Heart right ventricle (tissue), 16 donors: ENCODE measurements at regions not wholly inside any gene's neighbourhood (a gene's known extent, or its start where the extent isn't known, plus 50 kb on each side); places are given as distances from the start of the nearest gene placed in this dataset.
A peak's percentile ranks its signal among the peaks of the same experiment; 100 is the strongest.
"Not testable (repeated sequence)": the region's sequence is repeated elsewhere in the genome, so short reads cannot be mapped to it uniquely, and the experiment has no call there.

ENCODE experiments used
- ATAC-seq, 8 donors: fragments of 200-7000 bp; cut with Tn5 transposase; one replicate each; pipeline ENCODE4 v1.9.1; 2020; ENCODE audit warnings: mild to moderate bottlenecking in 8 of 8, moderate library complexity in 8 of 8, moderate number of reproducible peaks in 1 of 8
- DNase-seq, 2 donors: peaks; one replicate each; pipeline ENCODE4 v3.0.0-alpha.2; 2020
- H3K27ac ChIP-seq, 10 donors: fragments of 200-600 bp; sonication (generic) in 2 of 10; one replicate each; pipeline versions ENCODE4 v1.5.0 to v1.8.0; 2020 to 2022; ENCODE audit warnings: mild to moderate bottlenecking in 3 of 10
- H3K27me3 ChIP-seq, 7 donors: fragments of 200-600 bp; one replicate each; pipeline ENCODE4 v1.8.0; 2021 to 2022; ENCODE audit warnings: mild to moderate bottlenecking in 2 of 7
- H3K36me3 ChIP-seq, 9 donors: fragments of 200-600 bp; sonication (generic) in 1 of 9; one replicate each; pipeline versions ENCODE4 v1.5.0 to v1.8.0; 2020 to 2022; ENCODE audit warnings: mild to moderate bottlenecking in 2 of 9
- H3K4me1 ChIP-seq, 9 donors: fragments of 200-600 bp; sonication (generic) in 1 of 9; one replicate each; pipeline versions ENCODE4 v1.5.0 to v1.8.0; 2020 to 2022; ENCODE audit warnings: mild to moderate bottlenecking in 4 of 9
- H3K4me3 ChIP-seq, 10 donors: fragments of 200-600 bp; sonication (generic) in 2 of 10; one replicate each; pipeline versions ENCODE4 v1.5.0 to v1.8.0; 2020 to 2022; ENCODE audit warnings: mild to moderate bottlenecking in 7 of 10, moderate library complexity in 2 of 10
- H3K9me3 ChIP-seq, 11 donors: fragments of 200-600 bp in 10 of 11; sonication (generic) in 2 of 11; one replicate each; pipeline versions ENCODE4 v1.5.0 to v1.8.0; 2013 to 2022; ENCODE audit warnings: mild to moderate bottlenecking in 2 of 11, control low read depth in 1 of 11, moderate library complexity in 1 of 11
- WGBS, 2 donors: extraction: QIAGEN DNeasy Blood & Tissue Kit; methylation state at CpG; one replicate each; pipeline ENCODE4 v1.1.7; 2013; ENCODE audit warnings: inconsistent platforms in 1 of 2; 5-methylcytosine and 5-hydroxymethylcytosine counted together
- intact Hi-C, 10 donors: fragments of 100-400 bp; cut with DNase I; formaldehyde crosslinking; loops; one replicate each; pipeline versions ENCODE4 v1.11.1 to v1.14.2; 2022
- TF ChIP-seq, protein P1 (sequence below), 9 donors: fragments of 200-600 bp; sonication (generic) in 2 of 9; IDR thresholded peaks; one replicate each; pipeline versions ENCODE4 v1.5.0 to v1.8.0; 2021 to 2022; ENCODE audit warnings: antibody characterized with exemption in 9 of 9, mild to moderate bottlenecking in 5 of 9, moderate library complexity in 1 of 9
- donor health status: Arrhythmogenic right ventricular cardiomyopathy.
- donor health status: ischemic (EF 13 %, LVEDD 7.1; RV severe dilation, severe dysfunction).
- donor health status: healthy with polysubstance abuse.
- donor health status: DM: no; HTN: yes; CAD: no.
- donor health status: DM: no; HTN: no; CAD: no.
- donor health status: ischemic (EF 25% LVEDD 6.9; RV normal size, moderate dysfunction).
- donor health status: ischemic (EF 25% LVEDD 5.7; RV mildly dilated, moderate dysfunction).
- donor health status: healthy.
- donor health status: DM: yes; HTN: yes; CAD: no.
- donor health status: Ischemic cardiomyopathy.
- donor health status: ischemic (EF 35%, LVEDD 5.7; RV mildly dilated, moderate dysfunction).
- donor health status: nonischemic (EF 11% LVEDD 7.7; RV severe dilation, severe dysfunction).
- donor health status: DM: yes; HTN: yes; CAD: no.
- donor health status: PGD.
- donor health status: ischemic (EF 29% LVEDD 5.4; RV normal size, mild dysfunction).
- donor health status: nonischemic (EF 23%, LVEDD 6.1; RV moderate dilation, normal function).

DNA sequence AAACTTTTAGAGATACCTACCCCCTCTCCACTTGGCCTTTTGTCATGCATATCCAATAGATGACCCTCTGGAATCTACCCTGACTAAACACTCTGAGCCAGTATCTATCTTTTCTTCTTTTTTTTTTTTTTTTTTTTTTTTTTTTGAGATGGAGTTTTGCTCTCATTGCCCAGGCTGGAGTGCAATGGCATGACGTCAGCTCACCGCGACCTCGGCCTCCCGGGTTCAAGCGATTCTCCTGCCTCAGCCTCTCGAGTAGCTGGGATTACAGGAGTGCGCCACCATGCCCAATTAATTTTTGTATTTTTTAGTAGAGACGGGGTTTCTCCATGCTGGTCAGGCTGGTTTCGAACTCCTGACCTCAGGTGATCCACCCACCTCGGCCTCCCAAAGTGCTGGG is 50.8 kb upstream of the GRIN2B start:
- H3K36me3 ChIP-seq, H3K4me1 ChIP-seq, H3K27me3 ChIP-seq, ATAC-seq, DNase-seq, H3K27ac ChIP-seq, H3K4me3 ChIP-seq, intact Hi-C loops: not testable (repeated sequence)
- H3K9me3 ChIP-seq: peaks cover 0 to 13% (median 0%) of the 10 kb centered on the region in 11 donors
- 80 to 90% methylated on average over 11 of the region's 11 CpGs for WGBS, 2 donors

- WGBS, 2 donors: 38 to 43% methylated on average over 2 of the region's 2 CpGs
- ATAC-seq (no peak), DNase-seq (no peak)
- intact Hi-C loops: no loop called here
- H3K4me3 ChIP-seq: no peak overlapping the region
- H3K9me3 ChIP-seq: peaks cover 0 to 18% (median 0%) of the 10 kb centered on the region in 11 donors
- no peaks in the 10 kb centered on the region for H3K27me3 ChIP-seq
- H3K27ac ChIP-seq: no peak overlapping the region
- H3K36me3 ChIP-seq: no peaks in the 10 kb centered on the region
- H3K4me1 ChIP-seq: no peaks in the 10 kb centered on the region
- TF ChIP-seq, protein P1, sequence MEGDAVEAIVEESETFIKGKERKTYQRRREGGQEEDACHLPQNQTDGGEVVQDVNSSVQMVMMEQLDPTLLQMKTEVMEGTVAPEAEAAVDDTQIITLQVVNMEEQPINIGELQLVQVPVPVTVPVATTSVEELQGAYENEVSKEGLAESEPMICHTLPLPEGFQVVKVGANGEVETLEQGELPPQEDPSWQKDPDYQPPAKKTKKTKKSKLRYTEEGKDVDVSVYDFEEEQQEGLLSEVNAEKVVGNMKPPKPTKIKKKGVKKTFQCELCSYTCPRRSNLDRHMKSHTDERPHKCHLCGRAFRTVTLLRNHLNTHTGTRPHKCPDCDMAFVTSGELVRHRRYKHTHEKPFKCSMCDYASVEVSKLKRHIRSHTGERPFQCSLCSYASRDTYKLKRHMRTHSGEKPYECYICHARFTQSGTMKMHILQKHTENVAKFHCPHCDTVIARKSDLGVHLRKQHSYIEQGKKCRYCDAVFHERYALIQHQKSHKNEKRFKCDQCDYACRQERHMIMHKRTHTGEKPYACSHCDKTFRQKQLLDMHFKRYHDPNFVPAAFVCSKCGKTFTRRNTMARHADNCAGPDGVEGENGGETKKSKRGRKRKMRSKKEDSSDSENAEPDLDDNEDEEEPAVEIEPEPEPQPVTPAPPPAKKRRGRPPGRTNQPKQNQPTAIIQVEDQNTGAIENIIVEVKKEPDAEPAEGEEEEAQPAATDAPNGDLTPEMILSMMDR (IDR thresholded peaks at IDR 0.05): no peak
Measured at GRCh38 chr12:14043776-14044175, 62.4 kb upstream of the GRIN2B start.

DNA sequence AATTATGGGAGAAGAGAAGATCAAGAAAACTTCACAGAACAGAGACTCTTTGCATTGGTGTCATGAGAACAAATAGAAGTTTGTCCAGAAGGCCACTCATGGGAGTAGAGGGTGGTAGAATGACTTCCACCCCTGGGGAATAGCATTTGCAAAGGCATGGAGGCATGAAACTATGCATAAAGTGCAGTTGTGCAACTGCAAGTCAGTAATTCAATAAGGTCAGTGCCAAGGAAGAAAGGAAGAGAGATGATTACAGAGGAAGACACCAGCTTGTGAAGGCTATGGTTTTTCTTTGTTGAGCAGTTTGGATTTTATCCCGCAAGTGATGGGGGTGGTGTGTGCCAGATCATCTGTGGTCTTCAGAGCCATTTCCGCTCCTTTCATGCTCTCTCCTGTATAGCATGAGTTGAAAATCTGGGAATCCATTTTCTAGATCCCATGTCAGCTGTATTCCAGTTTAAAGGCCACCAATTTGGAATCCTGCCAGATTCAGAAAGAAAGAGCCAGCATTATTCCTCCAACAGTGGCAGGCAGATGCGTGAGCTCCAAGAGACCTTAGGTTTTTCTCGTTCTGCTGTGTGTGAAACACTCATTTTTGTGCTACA is 67.6 kb upstream of the GRIN2B start:
- Histone ChIP-seq H3K27ac (no peak overlapping the region), H3K4me3 (no peak overlapping the region), H3K27me3 (no peaks in the 10 kb centered on the region), H3K36me3 (no peaks in the 10 kb centered on the region), H3K4me1 (no peaks in the 10 kb centered on the region), H3K9me3 (no peaks in the 10 kb centered on the region)
- TF ChIP-seq, protein P1 (IDR thresholded peaks at IDR 0.05): no peak
- DNase-seq: no peak
- 71 to 81% methylated on average over 4 of the region's 4 CpGs for WGBS, 2 donors
- intact Hi-C loops: no loop called here
- no peak for ATAC-seq

DNA sequence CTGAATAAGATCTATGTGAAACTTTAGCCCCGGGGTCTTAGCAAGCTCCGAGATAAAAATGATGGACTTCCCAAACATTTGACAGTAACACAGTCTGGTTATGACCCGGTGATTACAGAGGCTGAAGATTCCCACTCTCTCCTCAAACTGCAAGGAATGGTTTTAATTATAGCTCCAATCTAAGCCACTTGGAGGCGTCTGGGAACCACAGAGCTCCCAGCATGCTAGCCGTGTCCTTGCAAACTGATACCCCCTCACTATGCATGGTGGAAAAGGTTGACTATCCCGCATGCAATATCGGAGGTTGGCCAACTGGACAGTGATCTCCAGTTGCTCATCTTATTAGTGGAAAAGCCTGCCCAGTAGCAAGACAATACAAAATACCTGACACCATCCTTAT is 76.5 kb upstream of the GRIN2B start:
- no peaks in the 10 kb centered on the region for H3K9me3 ChIP-seq
- intact Hi-C loops: no loop called here
- DNase-seq (no peak), ATAC-seq (peak in 2 of 8 donors; percentile 25 to 58)
- no peaks in the 10 kb centered on the region for H3K4me1 ChIP-seq
- WGBS, 2 donors: 30 to 38% methylated on average over 7 of the region's 7 CpGs
- H3K27ac ChIP-seq: no peak overlapping the region
- H3K27me3 ChIP-seq: no peaks in the 10 kb centered on the region
- TF ChIP-seq, protein P1 (IDR thresholded peaks at IDR 0.05): no peak
- no peaks in the 10 kb centered on the region for H3K36me3 ChIP-seq
- no peak overlapping the region for H3K4me3 ChIP-seq

GRCh38 chr12:14058717-14059116 is 77.3 kb upstream of the GRIN2B start:
- ATAC-seq (peak in 5 of 8 donors; percentile 34 to 80 (median 56)), DNase-seq (no peak)
- 47 to 48% methylated on average over 1 of the region's 1 CpG for WGBS, 2 donors

More at GRCh38 chr12:14058717-14059116, 77.3 kb upstream of the GRIN2B start:
- intact Hi-C loops: no loop called here
- H3K36me3 ChIP-seq: no peaks in the 10 kb centered on the region
- no peaks in the 10 kb centered on the region for H3K27me3 ChIP-seq
- no peak overlapping the region for H3K27ac ChIP-seq
- H3K9me3 ChIP-seq: no peaks in the 10 kb centered on the region
- TF ChIP-seq, protein P1 (IDR thresholded peaks at IDR 0.05): no peak
- no peak overlapping the region for H3K4me3 ChIP-seq
- H3K4me1 ChIP-seq: no peaks in the 10 kb centered on the region
